Large intestine (tissue), 3 donors: ENCODE measurements at regions not wholly inside any gene's neighbourhood (a gene's known extent, or its start where the extent isn't known, plus 50 kb on each side); places are given as distances from the start of the nearest gene placed in this dataset.
A peak's percentile ranks its signal among the peaks of the same experiment; 100 is the strongest.

Source experiments
- DNase-seq, 2 donors: peaks; one replicate each; pipeline versions ENCODE4 v3.0.0 to v3.0.0-alpha.2; 2013
- H3K27ac ChIP-seq: one replicate; pipeline ENCODE4 v1.5.1; 2013; ENCODE audit warnings: low read length
- H3K27me3 ChIP-seq: 2 replicates; pipeline ENCODE4 v1.6.1; 2013; ENCODE audit warnings: low read length; ENCODE audit not compliant: control insufficient read depth, insufficient read depth
- H3K36me3 ChIP-seq: 2 replicates; pipeline ENCODE4 v1.6.1; 2013; ENCODE audit warnings: low read length; ENCODE audit not compliant: control insufficient read depth, insufficient read depth
- H3K4me1 ChIP-seq: one replicate; pipeline ENCODE4 v1.6.1; 2013; ENCODE audit warnings: low read length; ENCODE audit not compliant: control insufficient read depth, insufficient read depth
- H3K4me3 ChIP-seq: one replicate; pipeline ENCODE4 v1.5.1; 2013; ENCODE audit warnings: low read length
- H3K9me3 ChIP-seq: one replicate; pipeline ENCODE4 v1.6.1; 2013; ENCODE audit warnings: mild to moderate bottlenecking, low read depth, low read length, moderate library complexity; ENCODE audit not compliant: control insufficient read depth
- WGBS: methylation state at CpG from one replicate; pipeline ENCODE4 v1.1.5; 2013; ENCODE audit warnings: low lambda C conversion rate; ENCODE audit not compliant: insufficient coverage; 5-methylcytosine and 5-hydroxymethylcytosine counted together

- no peak overlapping the region for H3K27ac ChIP-seq
- DNase-seq, result no peak
- H3K27me3 ChIP-seq, result peaks cover 9% of the 10 kb centered on the region
- no peaks in the 10 kb centered on the region for H3K4me1 ChIP-seq
- H3K9me3 ChIP-seq, result no peaks in the 10 kb centered on the region
- H3K4me3 ChIP-seq, result no peak overlapping the region
- 57% methylated on average over 1 of the region's 6 CpGs for WGBS
- H3K36me3 ChIP-seq, result no peaks in the 10 kb centered on the region
Observed at GRCh38 chr1:38198099-38198498, 151.5 kb upstream of the POU3F1 start.

- no peaks in the 10 kb centered on the region for H3K9me3 ChIP-seq
Observed at GRCh38 chr1:38197312-38198061, 150.9 kb upstream of the POU3F1 start.

GRCh38 chr1:38194472-38194871 is 147.9 kb upstream of the POU3F1 start:
- peaks cover 28% of the 10 kb centered on the region for H3K27me3 ChIP-seq
- no peaks in the 10 kb centered on the region for H3K4me1 ChIP-seq
- H3K36me3 ChIP-seq, result no peaks in the 10 kb centered on the region
- no peak for DNase-seq
- H3K4me3 ChIP-seq, result no peak overlapping the region
- H3K9me3 ChIP-seq, result no peaks in the 10 kb centered on the region
- WGBS, result no CpG with 5 or more reads among the region's 6 CpGs
- no peak overlapping the region for H3K27ac ChIP-seq

More at GRCh38 chr1:38197312-38198061, 150.9 kb upstream of the POU3F1 start:
- no peaks in the 10 kb centered on the region for H3K36me3 ChIP-seq
- H3K27me3 ChIP-seq, result peaks cover 12% of the 10 kb centered on the region
- WGBS, result 60% methylated on average over 1 of the region's 14 CpGs
- no peak for DNase-seq
- no peak overlapping the region for H3K27ac ChIP-seq
- no peaks in the 10 kb centered on the region for H3K4me1 ChIP-seq
- H3K4me3 ChIP-seq, result no peak overlapping the region

GRCh38 chr1:38193040-38193439 is 146.4 kb upstream of the POU3F1 start:
- no peaks in the 10 kb centered on the region for H3K4me1 ChIP-seq
- no peaks in the 10 kb centered on the region for H3K9me3 ChIP-seq
- no CpG with 5 or more reads among the region's 3 CpGs for WGBS
- H3K27ac ChIP-seq, result no peak overlapping the region
- no peaks in the 10 kb centered on the region for H3K36me3 ChIP-seq
- no peak overlapping the region for H3K4me3 ChIP-seq
- no peak for DNase-seq
- peaks cover 28% of the 10 kb centered on the region for H3K27me3 ChIP-seq

- no peaks in the 10 kb centered on the region for H3K36me3 ChIP-seq
- no peaks in the 10 kb centered on the region for H3K4me1 ChIP-seq
- H3K4me3 ChIP-seq, result no peak overlapping the region
- peaks cover 30% of the 10 kb centered on the region for H3K27me3 ChIP-seq
- H3K9me3 ChIP-seq, result no peaks in the 10 kb centered on the region
- no CpG with 5 or more reads among the region's 7 CpGs for WGBS
- H3K27ac ChIP-seq, result no peak overlapping the region
- peak in 1 of 2 donors; percentile 10 for DNase-seq
Observed at GRCh38 chr1:38191461-38191860, 144.9 kb upstream of the POU3F1 start.

GRCh38 chr1:38190983-38191382 is 144.4 kb upstream of the POU3F1 start:
- Histone ChIP-seq H3K36me3 (no peaks in the 10 kb centered on the region), H3K4me1 (no peaks in the 10 kb centered on the region), H3K27ac (no peak overlapping the region), H3K4me3 (no peak overlapping the region), H3K27me3 (peaks cover 30% of the 10 kb centered on the region), H3K9me3 (no peaks in the 10 kb centered on the region)
- DNase-seq, result no peak
- WGBS, result no CpG with 5 or more reads among the region's 5 CpGs

GRCh38 chr1:38187552-38187951 is 141.0 kb upstream of the POU3F1 start:
- Histone ChIP-seq H3K4me3 (no peak overlapping the region), H3K36me3 (no peaks in the 10 kb centered on the region), H3K27me3 (peaks cover 18% of the 10 kb centered on the region), H3K27ac (no peak overlapping the region), H3K4me1 (no peaks in the 10 kb centered on the region), H3K9me3 (peaks cover 3% of the 10 kb centered on the region)
- 67% methylated on average over 1 of the region's 9 CpGs for WGBS
- DNase-seq, result no peak

GRCh38 chr1:38186566-38186965 is 140.0 kb upstream of the POU3F1 start:
- Histone ChIP-seq H3K9me3 (peaks cover 3% of the 10 kb centered on the region), H3K4me3 (no peak overlapping the region), H3K27ac (no peak overlapping the region), H3K36me3 (no peaks in the 10 kb centered on the region), H3K4me1 (no peaks in the 10 kb centered on the region), H3K27me3 (peaks cover 16% of the 10 kb centered on the region)
- no peak for DNase-seq
- 92% methylated on average over 2 of the region's 5 CpGs for WGBS

GRCh38 chr1:38185913-38186312 is 139.3 kb upstream of the POU3F1 start:
- no peak for DNase-seq
- peaks cover 3% of the 10 kb centered on the region for H3K9me3 ChIP-seq
- no peak overlapping the region for H3K4me3 ChIP-seq
- H3K27me3 ChIP-seq, result peaks cover 10% of the 10 kb centered on the region
- H3K4me1 ChIP-seq, result no peaks in the 10 kb centered on the region
- no peak overlapping the region for H3K27ac ChIP-seq
- WGBS, result no CpG with 5 or more reads among the region's 7 CpGs
- no peaks in the 10 kb centered on the region for H3K36me3 ChIP-seq

- no peak for DNase-seq
- no peaks in the 10 kb centered on the region for H3K36me3 ChIP-seq
- no peak overlapping the region for H3K27ac ChIP-seq
- peaks cover 3% of the 10 kb centered on the region for H3K9me3 ChIP-seq
- H3K4me3 ChIP-seq, result no peak overlapping the region
- peaks cover 3% of the 10 kb centered on the region for H3K27me3 ChIP-seq
- H3K4me1 ChIP-seq, result no peaks in the 10 kb centered on the region
- WGBS, result no CpG with 5 or more reads among the region's 2 CpGs
Observed at GRCh38 chr1:38183747-38184146, 137.2 kb upstream of the POU3F1 start.

- Histone ChIP-seq H3K4me1 (no peaks in the 10 kb centered on the region), H3K4me3 (no peak overlapping the region), H3K9me3 (peaks cover 3% of the 10 kb centered on the region), H3K27me3 (peaks cover 3% of the 10 kb centered on the region), H3K36me3 (no peaks in the 10 kb centered on the region), H3K27ac (no peak overlapping the region)
- WGBS, result no CpG with 5 or more reads among the region's 7 CpGs
- DNase-seq, result no peak
Observed at GRCh38 chr1:38183096-38183495, 136.5 kb upstream of the POU3F1 start.
